RWPE2 (cell line): ENCODE measurements at regions not wholly inside any gene's neighbourhood (a gene's known extent, or its start where the extent isn't known, plus 50 kb on each side); places are given as distances from the start of the nearest gene placed in this dataset.
A peak's percentile ranks its signal among the peaks of the same experiment; 100 is the strongest.

Experiments
- ATAC-seq: fragments of 200-7000 bp; cut with Tn5 transposase; 3 replicates; pipeline ENCODE4 v1.9.1; 2021; ENCODE audit warnings: low read depth
- DNase-seq: peaks from one replicate; pipeline ENCODE4 v3.0.0-alpha.2; 2020; ENCODE audit warnings: low spot score
- H3K27ac ChIP-seq: fragments of 450-650 bp; 2 replicates; pipeline ENCODE4 v1.5.1; 2017; ENCODE audit warnings: mild to moderate bottlenecking; ENCODE audit not compliant: poor library complexity, severe bottlenecking
- H3K27me3 ChIP-seq: fragments of 250-450 bp; sonication (Bioruptor Pico); 2 replicates; pipeline ENCODE4 v1.5.1; 2021; ENCODE audit warnings: mild to moderate bottlenecking, moderate library complexity; ENCODE audit not compliant: insufficient read depth, poor library complexity, severe bottlenecking
- H3K36me3 ChIP-seq: fragments of 250-450 bp; sonication (Bioruptor Pico); 2 replicates; pipeline ENCODE4 v1.5.1; 2020; ENCODE audit warnings: low read depth, mild to moderate bottlenecking, moderate library complexity
- H3K4me1 ChIP-seq: fragments of 250-450 bp; sonication (Bioruptor Pico); 2 replicates; pipeline ENCODE4 v1.5.1; 2021; ENCODE audit warnings: mild to moderate bottlenecking, moderate library complexity; ENCODE audit not compliant: insufficient read depth, poor library complexity, severe bottlenecking
- H3K4me3 ChIP-seq: fragments of 250-450 bp; sonication (Bioruptor Pico); 2 replicates; pipeline ENCODE4 v1.5.1; 2021; ENCODE audit warnings: mild to moderate bottlenecking, moderate library complexity; ENCODE audit not compliant: severe bottlenecking
- H3K9me3 ChIP-seq: fragments of 250-450 bp; sonication (Bioruptor Pico); 2 replicates; pipeline ENCODE4 v1.5.1; 2021; ENCODE audit warnings: mild to moderate bottlenecking, moderate library complexity; ENCODE audit not compliant: severe bottlenecking
- TF ChIP-seq, protein P1 (sequence below): fragments of 450-650 bp; IDR thresholded peaks from one replicate; pipeline ENCODE4 v1.5.1; 2017; ENCODE audit warnings: mild to moderate bottlenecking, moderate library complexity; ENCODE audit not compliant: poor library complexity, severe bottlenecking

DNA sequence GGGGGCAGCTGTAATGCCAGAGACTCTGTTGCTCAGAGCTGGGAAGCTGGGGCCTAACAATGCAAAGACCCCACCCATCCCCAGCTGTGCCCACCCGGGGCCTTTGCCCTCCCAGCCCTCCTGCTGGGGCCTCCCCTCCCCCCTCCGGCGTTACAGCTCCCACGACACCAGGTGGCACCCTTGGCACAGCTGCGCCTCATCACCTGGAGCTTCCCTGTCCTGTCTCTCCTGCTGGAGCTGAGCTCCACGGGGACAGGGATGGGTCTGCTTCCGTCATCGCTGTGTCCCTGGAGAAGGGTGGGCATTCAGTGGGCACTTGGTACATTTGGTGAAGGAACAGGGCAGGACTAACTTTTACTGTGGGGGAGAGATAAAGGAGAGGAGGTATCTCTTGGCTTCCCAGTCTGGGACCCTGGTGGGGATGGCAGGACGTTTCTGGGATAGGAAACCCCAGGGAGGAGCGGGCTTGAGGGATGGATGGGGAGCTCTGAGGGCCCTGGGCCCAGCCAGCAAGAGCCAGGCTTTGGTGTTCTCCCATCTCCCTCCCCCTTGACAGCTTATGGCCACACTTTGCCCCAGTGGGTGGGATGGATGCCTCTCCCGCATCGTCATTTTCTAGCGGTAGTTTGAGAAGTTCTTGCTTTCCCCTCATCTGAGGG lies 453.2 kb downstream of the PTPRU start:
- H3K27ac ChIP-seq = peak overlapping the region; percentile 58
- peak; percentile 40 for DNase-seq
- H3K4me1 ChIP-seq = peaks cover 13% of the 10 kb centered on the region
- no peaks in the 10 kb centered on the region for H3K36me3 ChIP-seq
- ATAC-seq = no peak
- no peaks in the 10 kb centered on the region for H3K27me3 ChIP-seq
- no peaks in the 10 kb centered on the region for H3K9me3 ChIP-seq
- TF ChIP-seq, protein P1, sequence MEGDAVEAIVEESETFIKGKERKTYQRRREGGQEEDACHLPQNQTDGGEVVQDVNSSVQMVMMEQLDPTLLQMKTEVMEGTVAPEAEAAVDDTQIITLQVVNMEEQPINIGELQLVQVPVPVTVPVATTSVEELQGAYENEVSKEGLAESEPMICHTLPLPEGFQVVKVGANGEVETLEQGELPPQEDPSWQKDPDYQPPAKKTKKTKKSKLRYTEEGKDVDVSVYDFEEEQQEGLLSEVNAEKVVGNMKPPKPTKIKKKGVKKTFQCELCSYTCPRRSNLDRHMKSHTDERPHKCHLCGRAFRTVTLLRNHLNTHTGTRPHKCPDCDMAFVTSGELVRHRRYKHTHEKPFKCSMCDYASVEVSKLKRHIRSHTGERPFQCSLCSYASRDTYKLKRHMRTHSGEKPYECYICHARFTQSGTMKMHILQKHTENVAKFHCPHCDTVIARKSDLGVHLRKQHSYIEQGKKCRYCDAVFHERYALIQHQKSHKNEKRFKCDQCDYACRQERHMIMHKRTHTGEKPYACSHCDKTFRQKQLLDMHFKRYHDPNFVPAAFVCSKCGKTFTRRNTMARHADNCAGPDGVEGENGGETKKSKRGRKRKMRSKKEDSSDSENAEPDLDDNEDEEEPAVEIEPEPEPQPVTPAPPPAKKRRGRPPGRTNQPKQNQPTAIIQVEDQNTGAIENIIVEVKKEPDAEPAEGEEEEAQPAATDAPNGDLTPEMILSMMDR = peak; percentile 28
- H3K4me3 ChIP-seq = no peak overlapping the region

DNA sequence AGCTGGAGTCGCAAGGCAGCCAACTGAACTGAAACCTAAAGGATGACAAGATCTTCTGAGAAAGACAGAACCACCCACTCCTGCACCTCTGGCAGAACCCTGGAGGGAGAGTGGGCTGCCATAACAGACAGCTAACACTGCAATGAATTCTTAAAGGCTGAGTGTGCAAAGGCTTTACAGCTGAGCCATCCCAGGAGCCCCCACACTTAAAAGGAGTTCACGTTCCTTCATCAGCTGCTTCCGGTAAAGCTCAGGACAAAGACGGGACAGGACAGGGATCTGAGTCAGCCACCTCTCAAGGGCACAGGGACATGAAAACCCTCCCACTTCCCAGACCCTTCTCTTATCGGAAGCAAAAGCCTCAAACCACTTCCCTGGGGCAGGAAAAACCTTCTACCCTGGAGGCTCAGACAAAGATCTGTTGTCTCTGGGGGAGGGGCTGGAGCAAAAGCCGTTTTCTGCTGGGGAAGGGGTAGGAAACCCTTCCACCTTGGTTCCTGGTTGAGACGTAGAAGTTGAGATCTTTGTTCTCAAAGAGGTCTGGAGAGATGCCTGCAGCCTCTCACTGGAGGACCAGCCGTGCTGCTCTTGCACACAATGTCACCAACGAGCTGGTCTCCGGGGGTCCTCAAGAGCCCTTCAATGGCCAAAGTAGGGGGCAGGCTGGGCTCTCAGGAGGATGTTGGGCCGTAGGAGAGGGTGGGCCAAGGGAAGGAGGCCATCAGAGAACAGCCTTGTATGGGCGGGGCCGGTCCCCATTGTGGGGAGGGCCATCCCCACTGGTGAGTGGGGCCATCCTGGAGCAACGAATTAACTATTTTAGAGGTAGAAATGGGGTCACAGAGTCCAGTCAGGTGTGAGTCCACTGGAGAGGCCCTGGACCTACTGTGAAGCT lies 452.4 kb downstream of the PTPRU start:
- peak; percentile 86 for ATAC-seq
- Histone ChIP-seq H3K9me3 (no peaks in the 10 kb centered on the region), H3K27ac (peak overlapping the region; percentile 58), H3K4me1 (peaks cover 13% of the 10 kb centered on the region), H3K27me3 (no peaks in the 10 kb centered on the region), H3K36me3 (no peaks in the 10 kb centered on the region), H3K4me3 (no peak overlapping the region)
- TF ChIP-seq, protein P1 = no peak
- DNase-seq = peak; percentile 40

DNA sequence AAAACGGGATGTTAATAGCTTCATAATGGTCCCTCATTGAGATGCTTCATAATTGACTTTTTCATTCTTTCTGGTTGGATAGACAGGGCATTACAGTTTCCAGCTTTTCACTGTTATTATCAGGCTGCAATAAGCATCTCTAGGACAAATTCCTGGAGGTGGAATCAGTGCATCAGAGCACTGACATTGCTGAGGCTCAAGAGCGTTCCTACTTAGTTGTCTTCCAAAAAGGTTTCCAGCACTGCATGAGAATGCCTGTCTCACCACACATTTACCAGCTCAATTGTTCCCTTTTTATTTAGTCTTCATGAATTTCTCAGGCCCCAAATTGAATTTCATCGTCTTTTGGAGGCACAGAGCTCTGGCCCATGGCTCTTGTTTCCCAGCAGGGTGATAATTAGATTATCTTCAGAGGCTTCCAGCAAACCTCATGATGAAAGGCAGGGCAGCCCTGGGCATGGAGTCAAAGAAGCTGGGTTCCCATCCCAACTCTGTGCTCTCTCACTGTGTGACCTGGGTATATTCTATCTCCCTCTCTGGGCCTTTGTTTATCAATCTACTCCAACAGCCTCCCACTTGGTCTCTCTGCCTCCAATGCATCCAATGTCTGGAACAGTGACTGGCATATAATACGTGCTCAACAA lies 451.4 kb downstream of the PTPRU start:
- TF ChIP-seq, protein P1 = no peak
- no peak for ATAC-seq
- no peaks in the 10 kb centered on the region for H3K27me3 ChIP-seq
- no peaks in the 10 kb centered on the region for H3K36me3 ChIP-seq
- peaks cover 13% of the 10 kb centered on the region for H3K4me1 ChIP-seq
- peak overlapping the region; percentile 58 for H3K27ac ChIP-seq
- no peak overlapping the region for H3K4me3 ChIP-seq
- peak; percentile 4 for DNase-seq
- no peaks in the 10 kb centered on the region for H3K9me3 ChIP-seq

DNA sequence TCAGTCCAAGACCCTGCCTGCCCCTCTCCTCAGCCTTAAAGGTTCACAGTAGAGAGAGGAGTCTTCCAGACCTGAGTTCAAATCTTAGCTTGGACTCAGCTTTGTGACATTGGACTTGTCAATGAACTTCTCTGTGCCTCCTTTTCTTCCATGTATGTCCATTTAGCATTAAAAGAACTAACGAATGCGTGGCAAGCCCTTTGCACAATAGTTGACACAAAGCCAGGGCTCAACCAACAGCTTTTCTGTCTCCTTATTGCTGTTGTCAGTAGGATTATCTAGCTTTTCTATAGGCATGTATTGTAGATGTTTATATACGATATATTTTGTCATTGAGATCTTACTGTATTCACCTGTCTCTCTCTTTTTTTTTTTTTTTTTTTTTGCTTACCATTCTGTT lies 450.8 kb downstream of the PTPRU start:
- TF ChIP-seq, protein P1 = no peak
- ATAC-seq (no peak), DNase-seq (no peak)
- Histone ChIP-seq H3K36me3 (no peaks in the 10 kb centered on the region), H3K27ac (no peak overlapping the region), H3K4me1 (peaks cover 13% of the 10 kb centered on the region), H3K27me3 (no peaks in the 10 kb centered on the region), H3K4me3 (no peak overlapping the region), H3K9me3 (no peaks in the 10 kb centered on the region)
